MM.1S (cell line): ENCODE measurements at regions not wholly inside any gene's neighbourhood (a gene's known extent, or its start where the extent isn't known, plus 50 kb on each side); places are given as distances from the start of the nearest gene placed in this dataset.

ENCODE experiments used
- DNase-seq: peaks from one replicate; pipeline ENCODE4 v3.0.0-alpha.2; 2015
- H2AFZ ChIP-seq: fragments of 300-600 bp; sonication (generic); 2 replicates; pipeline ENCODE4 v1.6.0; 2016; ENCODE audit warnings: antibody characterized with exemption, low read length
- H3F3A ChIP-seq: fragments of 300-600 bp; sonication (generic); 2 replicates; pipeline ENCODE4 v1.6.1; 2016; ENCODE audit warnings: mild to moderate bottlenecking, antibody characterized with exemption, low read length, moderate library complexity, mixed read lengths; ENCODE audit not compliant: insufficient read depth
- H3K27ac ChIP-seq: fragments of 300-600 bp; sonication (generic); 2 replicates; pipeline ENCODE4 v1.5.1; 2016; ENCODE audit warnings: mild to moderate bottlenecking, low read length
- H3K27me3 ChIP-seq: fragments of 300-600 bp; sonication (generic); replicated peaks from 2 replicates; pipeline ENCODE4 v1.6.0; 2016; ENCODE audit warnings: low read length; ENCODE audit not compliant: insufficient read depth
- H3K36me3 ChIP-seq: fragments of 300-600 bp; sonication (generic); replicated peaks from 2 replicates; pipeline ENCODE4 v1.6.1; 2016; ENCODE audit warnings: mild to moderate bottlenecking, low read length, mixed read lengths; ENCODE audit not compliant: insufficient read depth
- H3K4me1 ChIP-seq: fragments of 300-600 bp; sonication (generic); 2 replicates; pipeline ENCODE4 v1.6.1; 2016; ENCODE audit warnings: low read length, mixed read lengths
- H3K4me2 ChIP-seq: fragments of 300-600 bp; sonication (generic); 2 replicates; pipeline ENCODE4 v1.6.0; 2016; ENCODE audit warnings: low read depth, low read length
- H3K4me3 ChIP-seq: fragments of 300-600 bp; sonication (generic); 2 replicates; pipeline ENCODE4 v1.5.1; 2016; ENCODE audit warnings: low read length, mixed read lengths
- H3K79me2 ChIP-seq: fragments of 300-600 bp; sonication (generic); 2 replicates; pipeline ENCODE4 v1.6.1; 2016; ENCODE audit warnings: mixed run types, low read length, mixed read lengths
- H3K9ac ChIP-seq: fragments of 300-600 bp; sonication (generic); 2 replicates; pipeline ENCODE4 v1.6.1; 2016; ENCODE audit warnings: low read length, mixed read lengths
- H3K9me2 ChIP-seq: fragments of 300-600 bp; sonication (generic); replicated peaks from 2 replicates; pipeline ENCODE4 v1.6.1; 2016; ENCODE audit warnings: mild to moderate bottlenecking, low read length, mixed read lengths; ENCODE audit not compliant: insufficient read depth
- H3K9me3 ChIP-seq: fragments of 300-600 bp; sonication (generic); replicated peaks from 2 replicates; pipeline ENCODE4 v1.6.1; 2016; ENCODE audit warnings: mild to moderate bottlenecking, low read length, mixed read lengths; ENCODE audit not compliant: insufficient read depth
- H4K20me1 ChIP-seq: fragments of 300-600 bp; sonication (generic); 2 replicates; pipeline ENCODE4 v1.6.1; 2016; ENCODE audit warnings: mild to moderate bottlenecking, low read length, moderate library complexity, mixed read lengths; ENCODE audit not compliant: insufficient read depth
- EZH2 ChIP-seq: fragments of 300-600 bp; sonication (generic); optimal IDR thresholded peaks from 2 replicates; pipeline ENCODE3; 2017; ENCODE audit warnings: low read depth, mild to moderate bottlenecking, antibody characterized with exemption, low read length, mixed read lengths
- EZH2phosphoT487 ChIP-seq: fragments of 300-600 bp; sonication (generic); IDR thresholded peaks from 2 replicates; pipeline ENCODE4 v1.6.1; 2018; ENCODE audit warnings: antibody characterized with exemption, low read length
- TF ChIP-seq, protein P1 (sequence below): fragments of 300-600 bp; sonication (generic); IDR thresholded peaks from 2 replicates; pipeline ENCODE4 v1.5.1; 2016; ENCODE audit warnings: antibody characterized with exemption, low read length, mixed read lengths

- Histone ChIP-seq H3K4me1 (no peaks in the 10 kb centered on the region), H3K9me2 (no peaks in the 10 kb centered on the region), H3F3A (no peaks in the 10 kb centered on the region), H4K20me1 (no peaks in the 10 kb centered on the region), H3K79me2 (no peaks in the 10 kb centered on the region), H3K4me3 (no peak overlapping the region), H3K27me3 (no peaks in the 10 kb centered on the region), H2AFZ (no peak overlapping the region), H3K36me3 (no peaks in the 10 kb centered on the region), H3K9me3 (no peaks in the 10 kb centered on the region), H3K27ac (no peak overlapping the region), H3K9ac (no peak overlapping the region), H3K4me2 (no peak overlapping the region)
- DNase-seq = no peak
- TF ChIP-seq, protein P1, sequence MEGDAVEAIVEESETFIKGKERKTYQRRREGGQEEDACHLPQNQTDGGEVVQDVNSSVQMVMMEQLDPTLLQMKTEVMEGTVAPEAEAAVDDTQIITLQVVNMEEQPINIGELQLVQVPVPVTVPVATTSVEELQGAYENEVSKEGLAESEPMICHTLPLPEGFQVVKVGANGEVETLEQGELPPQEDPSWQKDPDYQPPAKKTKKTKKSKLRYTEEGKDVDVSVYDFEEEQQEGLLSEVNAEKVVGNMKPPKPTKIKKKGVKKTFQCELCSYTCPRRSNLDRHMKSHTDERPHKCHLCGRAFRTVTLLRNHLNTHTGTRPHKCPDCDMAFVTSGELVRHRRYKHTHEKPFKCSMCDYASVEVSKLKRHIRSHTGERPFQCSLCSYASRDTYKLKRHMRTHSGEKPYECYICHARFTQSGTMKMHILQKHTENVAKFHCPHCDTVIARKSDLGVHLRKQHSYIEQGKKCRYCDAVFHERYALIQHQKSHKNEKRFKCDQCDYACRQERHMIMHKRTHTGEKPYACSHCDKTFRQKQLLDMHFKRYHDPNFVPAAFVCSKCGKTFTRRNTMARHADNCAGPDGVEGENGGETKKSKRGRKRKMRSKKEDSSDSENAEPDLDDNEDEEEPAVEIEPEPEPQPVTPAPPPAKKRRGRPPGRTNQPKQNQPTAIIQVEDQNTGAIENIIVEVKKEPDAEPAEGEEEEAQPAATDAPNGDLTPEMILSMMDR = no peak
- TF ChIP-seq EZH2phosphoT487 = no peak
- TF ChIP-seq EZH2 = no peak
Measured at GRCh38 chr17:12549499-12550041, 116.1 kb upstream of the MYOCD start.

DNA sequence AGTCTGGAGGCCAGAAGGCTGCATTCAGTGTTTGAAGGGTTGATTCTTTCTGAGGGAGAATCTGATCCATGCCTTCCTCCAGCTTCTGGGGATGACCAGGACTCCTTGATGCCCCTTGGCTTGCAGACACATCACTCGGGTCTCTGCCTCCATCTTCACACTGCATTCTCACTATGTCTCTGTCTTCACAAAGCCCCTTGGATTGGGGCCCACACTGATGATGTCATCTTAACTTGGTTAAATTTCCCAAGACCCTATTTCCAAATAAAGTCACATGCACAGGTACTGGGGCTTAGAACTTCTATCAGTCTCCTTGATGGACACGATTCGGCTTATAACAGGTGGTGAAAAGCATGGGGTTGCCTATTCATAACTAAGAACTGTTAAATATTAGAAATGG, 112.1 kb upstream of the MYOCD start:
- H3K4me1 ChIP-seq = no peaks in the 10 kb centered on the region
- H2AFZ ChIP-seq = no peak overlapping the region
- no peaks in the 10 kb centered on the region for H3K79me2 ChIP-seq
- no peaks in the 10 kb centered on the region for H3K9me2 ChIP-seq
- no peaks in the 10 kb centered on the region for H3F3A ChIP-seq
- H3K9ac ChIP-seq = no peak overlapping the region
- H3K9me3 ChIP-seq = no peaks in the 10 kb centered on the region
- no peak for DNase-seq
- no peak overlapping the region for H3K4me3 ChIP-seq
- no peak overlapping the region for H3K4me2 ChIP-seq
- H3K27me3 ChIP-seq = no peaks in the 10 kb centered on the region
- no peaks in the 10 kb centered on the region for H3K36me3 ChIP-seq
- no peaks in the 10 kb centered on the region for H4K20me1 ChIP-seq
- no peak overlapping the region for H3K27ac ChIP-seq
- TF ChIP-seq EZH2phosphoT487 (no peak), EZH2 (no peak)
- TF ChIP-seq, protein P1 = no peak

DNA sequence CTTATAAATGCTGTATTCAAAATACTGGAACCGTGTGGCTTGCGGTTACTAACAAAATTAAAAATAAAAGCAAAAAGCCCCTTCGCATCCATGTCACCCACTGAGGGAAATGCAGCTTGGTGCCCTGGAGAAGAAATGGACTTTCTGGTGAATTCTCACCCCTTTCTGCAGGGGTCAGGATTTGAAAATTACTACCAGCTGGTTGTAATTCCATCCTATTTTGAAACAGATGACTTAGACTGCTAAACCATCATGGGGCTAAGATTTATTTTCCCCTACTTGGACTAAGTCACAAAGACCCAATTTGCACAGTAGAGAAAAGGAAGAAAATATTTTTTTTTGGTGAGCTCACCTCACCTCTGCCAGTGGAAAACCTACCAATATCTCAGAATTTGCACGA, 111.4 kb upstream of the MYOCD start:
- Histone ChIP-seq H3K4me1 (no peaks in the 10 kb centered on the region), H3F3A (no peaks in the 10 kb centered on the region), H3K4me2 (no peak overlapping the region), H3K27me3 (no peaks in the 10 kb centered on the region), H3K4me3 (no peak overlapping the region), H3K27ac (no peak overlapping the region), H3K9ac (no peak overlapping the region), H3K9me3 (no peaks in the 10 kb centered on the region), H3K79me2 (no peaks in the 10 kb centered on the region), H3K9me2 (no peaks in the 10 kb centered on the region), H2AFZ (no peak overlapping the region), H3K36me3 (no peaks in the 10 kb centered on the region), H4K20me1 (no peaks in the 10 kb centered on the region)
- DNase-seq = no peak
- TF ChIP-seq EZH2phosphoT487 (no peak), EZH2 (no peak)
- TF ChIP-seq, protein P1 = no peak
